Natural killer cell (primary cell): ENCODE measurements at regions not wholly inside any gene's neighbourhood (a gene's known extent, or its start where the extent isn't known, plus 50 kb on each side); places are given as distances from the start of the nearest gene placed in this dataset.

Source experiments
- ATAC-seq, 3 donors: fragments of 150-1000 bp in 2 of 3; fragments of 200-7000 bp in 1 of 3; cut with Tn5 transposase; 1 replicate in 1 of 3; 2 replicates in 2 of 3; pipeline ENCODE4 v1.10.0; 2021; ENCODE audit warnings: mild to moderate bottlenecking in 2 of 3, moderate library complexity in 2 of 3
- DNase-seq, 2 donors: peaks; one replicate each; pipeline versions ENCODE4 v3.0.0 to v3.0.0-alpha.2; 2013 to 2021; ENCODE audit warnings: mixed read lengths in 1 of 2
- H3K27ac ChIP-seq: one replicate; pipeline ENCODE4 v1.5.1; 2013; ENCODE audit warnings: mild to moderate bottlenecking, low read length
- H3K27me3 ChIP-seq: one replicate; pipeline ENCODE4 v1.6.1; 2013; ENCODE audit warnings: low read length; ENCODE audit not compliant: control insufficient read depth, insufficient read depth
- H3K36me3 ChIP-seq: one replicate; pipeline ENCODE4 v1.6.1; 2013; ENCODE audit warnings: low read length; ENCODE audit not compliant: control insufficient read depth, insufficient read depth
- H3K4me1 ChIP-seq: one replicate; pipeline ENCODE4 v1.6.1; 2013; ENCODE audit warnings: low read length; ENCODE audit not compliant: control insufficient read depth, insufficient read depth
- H3K4me3 ChIP-seq: one replicate; pipeline ENCODE4 v1.5.1; 2013; ENCODE audit warnings: low read length
- H3K9me3 ChIP-seq: one replicate; pipeline ENCODE4 v1.6.1; 2013; ENCODE audit warnings: low read length; ENCODE audit not compliant: control insufficient read depth, insufficient read depth
- H3K27ac Mint-ChIP-seq, 2 donors: one replicate each; pipeline ENCODE4 v1.8.0; 2022; ENCODE audit warnings: mild to moderate bottlenecking in 2 of 2, mixed read lengths in 2 of 2, moderate library complexity in 1 of 2
- H3K27me3 Mint-ChIP-seq, 2 donors: one replicate each; pipeline ENCODE4 v1.8.0; 2022; ENCODE audit warnings: low read depth in 2 of 2, mixed read lengths in 2 of 2
- H3K36me3 Mint-ChIP-seq: one replicate; pipeline ENCODE4 v1.8.0; 2022; ENCODE audit warnings: mixed read lengths
- H3K4me1 Mint-ChIP-seq, 2 donors: one replicate each; pipeline ENCODE4 v1.8.0; 2022; ENCODE audit warnings: mixed read lengths in 2 of 2
- H3K4me3 Mint-ChIP-seq: one replicate; pipeline ENCODE4 v1.8.0; 2022; ENCODE audit warnings: mild to moderate bottlenecking, moderate library complexity, mixed read lengths
- H3K9me3 Mint-ChIP-seq, 2 donors: one replicate each; pipeline ENCODE4 v1.8.0; 2022; ENCODE audit warnings: mixed read lengths in 2 of 2
- CTCF ChIP-seq: fragments of 200-600 bp; IDR thresholded peaks from one replicate; pipeline ENCODE4 v1.8.0; 2022; ENCODE audit warnings: antibody characterized with exemption
- WGBS: methylation state at CpG from one replicate; pipeline ENCODE4 v1.1.7; 2013; ENCODE audit warnings: missing lambda C conversion rate; ENCODE audit not compliant: insufficient coverage; 5-methylcytosine and 5-hydroxymethylcytosine counted together
- intact Hi-C: fragments of 100-400 bp; cut with micrococcal nuclease; formaldehyde crosslinking; loops from one replicate; pipeline ENCODE4 v1.14.2; 2022

DNA sequence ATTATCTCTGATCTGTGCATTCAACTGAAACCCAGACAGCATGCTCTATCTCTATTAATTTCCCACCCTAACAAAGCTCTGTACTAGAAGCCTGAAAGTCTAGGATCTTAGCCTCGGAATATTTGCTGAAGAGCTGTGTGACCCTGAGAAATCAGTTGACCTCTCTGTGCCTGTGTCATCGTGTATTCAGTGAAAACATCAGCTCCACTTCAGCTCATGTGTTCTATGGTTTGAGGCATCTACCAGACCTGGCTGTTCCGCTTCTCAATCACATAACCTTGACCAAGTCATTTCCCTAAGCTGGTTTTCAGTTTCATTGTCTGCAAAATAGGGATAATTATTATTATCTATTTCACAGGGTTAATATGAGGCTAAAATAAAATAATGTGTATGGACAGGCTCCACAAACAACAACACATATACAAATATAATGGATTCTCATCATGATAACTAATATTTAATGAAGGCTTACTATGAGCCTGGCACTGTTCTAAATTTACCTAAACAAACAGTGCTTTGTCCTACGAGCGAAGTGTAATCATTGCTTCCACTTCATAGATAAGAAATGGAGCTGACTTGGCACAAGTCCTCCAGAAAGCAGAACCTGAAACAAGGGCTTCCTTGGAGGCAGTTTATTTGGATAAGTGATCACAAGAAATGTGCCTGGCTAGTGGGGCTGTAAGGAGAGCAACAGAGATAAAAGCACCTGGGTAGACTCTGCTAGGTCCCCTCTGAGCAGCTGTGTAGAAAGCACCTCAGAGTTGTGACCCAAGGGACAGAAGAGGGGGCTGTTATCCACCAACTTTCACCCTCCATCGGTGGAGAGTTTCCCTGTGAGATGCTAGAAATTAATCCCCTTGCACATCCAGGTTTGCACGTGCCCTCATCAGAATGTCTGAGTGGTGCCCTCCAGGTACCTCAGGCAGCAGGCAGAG lies 356.9 kb downstream of the RAB28 start:
- intact Hi-C loops, result no loop called here
- WGBS, result 57% methylated on average over 6 of the region's 7 CpGs
- no peak overlapping the region for H3K27ac Mint-ChIP-seq
- H3K27me3 Mint-ChIP-seq, result no peaks in the 10 kb centered on the region
- no peaks in the 10 kb centered on the region for H3K4me1 Mint-ChIP-seq
- H3K27ac ChIP-seq, result no peak overlapping the region
- H3K9me3 Mint-ChIP-seq, result peaks cover 6 to 7% of the 10 kb centered on the region in 2 donors
- H3K36me3 Mint-ChIP-seq, result peaks cover 7% of the 10 kb centered on the region
- H3K4me3 Mint-ChIP-seq, result no peak overlapping the region
- no peaks in the 10 kb centered on the region for H3K27me3 ChIP-seq
- no peak for DNase-seq
- H3K36me3 ChIP-seq, result no peaks in the 10 kb centered on the region
- ATAC-seq, result no peak
- H3K9me3 ChIP-seq, result peaks cover 3% of the 10 kb centered on the region
- no peak for TF ChIP-seq CTCF
- H3K4me3 ChIP-seq, result no peak overlapping the region
- H3K4me1 ChIP-seq, result no peaks in the 10 kb centered on the region

DNA sequence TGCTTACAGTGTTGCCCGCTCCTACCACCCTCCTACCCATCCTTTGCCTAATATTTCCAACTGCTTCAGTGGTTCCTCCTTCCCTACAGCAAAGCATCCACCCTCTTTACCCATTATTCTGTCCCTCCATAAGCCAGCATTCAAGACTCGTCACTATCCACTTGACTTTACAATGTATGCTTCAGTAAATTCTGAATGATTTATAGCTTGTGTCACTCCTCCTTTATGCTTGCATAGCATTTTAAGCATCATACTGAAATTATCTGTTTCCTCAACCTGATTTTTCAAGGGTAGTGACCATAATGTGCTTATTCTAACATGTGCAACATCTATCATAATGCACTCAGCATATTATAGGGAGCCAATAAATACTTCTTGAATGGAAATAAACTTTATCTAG lies 365.5 kb downstream of the RAB28 start:
- Histone ChIP-seq H3K27ac (no peak overlapping the region), H3K9me3 (no peaks in the 10 kb centered on the region), H3K4me3 (no peak overlapping the region), H3K36me3 (no peaks in the 10 kb centered on the region), H3K27me3 (no peaks in the 10 kb centered on the region), H3K4me1 (no peaks in the 10 kb centered on the region)
- H3K9me3 Mint-ChIP-seq, result peaks cover 11 to 12% of the 10 kb centered on the region in 2 donors
- H3K36me3 Mint-ChIP-seq, result peaks cover 3% of the 10 kb centered on the region
- no peak for DNase-seq
- H3K4me1 Mint-ChIP-seq, result no peaks in the 10 kb centered on the region
- TF ChIP-seq CTCF, result no peak
- no peak overlapping the region for H3K27ac Mint-ChIP-seq
- 92% methylated on average over 2 of the region's 2 CpGs for WGBS
- H3K27me3 Mint-ChIP-seq, result no peaks in the 10 kb centered on the region
- ATAC-seq, result no peak
- H3K4me3 Mint-ChIP-seq, result no peak overlapping the region
- intact Hi-C loops, result no loop called here

- no peaks in the 10 kb centered on the region for H3K9me3 ChIP-seq
- intact Hi-C loops, result no loop called here
- 43% methylated on average over 3 of the region's 3 CpGs for WGBS
Measured at GRCh38 chr4:13117185-13117584, 367.0 kb downstream of the RAB28 start.

More at GRCh38 chr4:13117185-13117584, 367.0 kb downstream of the RAB28 start:
- Mint-ChIP-seq H3K27ac (no peak overlapping the region), H3K4me1 (no peaks in the 10 kb centered on the region), H3K36me3 (no peaks in the 10 kb centered on the region), H3K9me3 (peaks cover 10 to 15% of the 10 kb centered on the region in 2 donors), H3K27me3 (no peaks in the 10 kb centered on the region), H3K4me3 (no peak overlapping the region)
- Histone ChIP-seq H3K4me3 (no peak overlapping the region), H3K4me1 (no peaks in the 10 kb centered on the region), H3K27me3 (no peaks in the 10 kb centered on the region), H3K27ac (no peak overlapping the region), H3K36me3 (no peaks in the 10 kb centered on the region)
- TF ChIP-seq CTCF, result no peak
- ATAC-seq, result no peak
- DNase-seq, result no peak
